Stimulated activated CD4-positive, alpha-beta T cell treated with anti-CD3 and anti-CD28 coated beads, Interleukin-2, amount 100 ng/mL, for 48 hours (primary cell): ENCODE measurements at regions not wholly inside any gene's neighbourhood (a gene's known extent, or its start where the extent isn't known, plus 50 kb on each side); places are given as distances from the start of the nearest gene placed in this dataset.

ENCODE experiments used
- DNase-seq, 2 donors: peaks; one replicate each; pipeline ENCODE4 v3.0.0-alpha.2; 2020

GRCh38 chr1:81613803-81614202, 186.9 kb upstream of the ADGRL2 start:
- no peak for DNase-seq

- no peak for DNase-seq
Observed at GRCh38 chr1:81607924-81608323, 192.8 kb upstream of the ADGRL2 start.

- no peak for DNase-seq
Observed at GRCh38 chr1:81607086-81607485, 193.6 kb upstream of the ADGRL2 start.

- no peak for DNase-seq
Observed at GRCh38 chr1:81606656-81607055, 194.1 kb upstream of the ADGRL2 start.

- DNase-seq: no peak
Observed at GRCh38 chr1:81605023-81605422, 195.7 kb upstream of the ADGRL2 start.

- no peak for DNase-seq
Observed at GRCh38 chr1:81600878-81601622, 199.7 kb upstream of the ADGRL2 start.

- no peak for DNase-seq
Observed at GRCh38 chr1:81600363-81600762, 200.4 kb upstream of the ADGRL2 start.

GRCh38 chr1:81598623-81599022, 202.1 kb upstream of the ADGRL2 start:
- DNase-seq: no peak

- no peak for DNase-seq
Observed at GRCh38 chr1:81597720-81598426, 202.9 kb upstream of the ADGRL2 start.

- DNase-seq: no peak
Observed at GRCh38 chr1:81596341-81596740, 204.4 kb upstream of the ADGRL2 start.

GRCh38 chr1:81594206-81594605, 206.5 kb upstream of the ADGRL2 start:
- no peak for DNase-seq

GRCh38 chr1:81592233-81592632, 208.5 kb upstream of the ADGRL2 start:
- DNase-seq: no peak

- DNase-seq: no peak
Observed at GRCh38 chr1:81590171-81590570, 210.6 kb upstream of the ADGRL2 start.

GRCh38 chr1:81588149-81588548, 212.6 kb upstream of the ADGRL2 start:
- no peak for DNase-seq

- DNase-seq: no peak
Observed at GRCh38 chr1:81587426-81587825, 213.3 kb upstream of the ADGRL2 start.

- DNase-seq: no peak
Observed at GRCh38 chr1:81585371-81585770, 215.4 kb upstream of the ADGRL2 start.

GRCh38 chr1:81584398-81584797, 216.3 kb upstream of the ADGRL2 start:
- no peak for DNase-seq

GRCh38 chr1:81583878-81584277, 216.9 kb upstream of the ADGRL2 start:
- no peak for DNase-seq

GRCh38 chr1:81582467-81582986, 218.2 kb upstream of the ADGRL2 start:
- no peak for DNase-seq

- no peak for DNase-seq
Observed at GRCh38 chr1:81578867-81579266, 221.9 kb upstream of the ADGRL2 start.

GRCh38 chr1:81577004-81577697, 223.6 kb upstream of the ADGRL2 start:
- DNase-seq: no peak

GRCh38 chr1:81574408-81574807, 226.3 kb upstream of the ADGRL2 start:
- DNase-seq: no peak

- DNase-seq: no peak
Observed at GRCh38 chr1:81573458-81573857, 227.3 kb upstream of the ADGRL2 start.

GRCh38 chr1:81571946-81572345, 228.8 kb upstream of the ADGRL2 start:
- DNase-seq: no peak
